Activated CD8-positive, alpha-beta memory T cell treated with anti-CD3 and anti-CD28 coated beads for 1 hour (primary cell): ENCODE measurements at regions not wholly inside any gene's neighbourhood (a gene's known extent, or its start where the extent isn't known, plus 50 kb on each side); places are given as distances from the start of the nearest gene placed in this dataset.
"Not testable (repeated sequence)": the region's sequence is repeated elsewhere in the genome, so short reads cannot be mapped to it uniquely, and the experiment has no call there.

Source experiments
- DNase-seq, 2 donors: peaks; one replicate each; pipeline ENCODE4 v3.0.0-alpha.2; 2020; ENCODE audit warnings: low read depth in 1 of 2; ENCODE audit errors: extremely low read depth in 1 of 2

DNA sequence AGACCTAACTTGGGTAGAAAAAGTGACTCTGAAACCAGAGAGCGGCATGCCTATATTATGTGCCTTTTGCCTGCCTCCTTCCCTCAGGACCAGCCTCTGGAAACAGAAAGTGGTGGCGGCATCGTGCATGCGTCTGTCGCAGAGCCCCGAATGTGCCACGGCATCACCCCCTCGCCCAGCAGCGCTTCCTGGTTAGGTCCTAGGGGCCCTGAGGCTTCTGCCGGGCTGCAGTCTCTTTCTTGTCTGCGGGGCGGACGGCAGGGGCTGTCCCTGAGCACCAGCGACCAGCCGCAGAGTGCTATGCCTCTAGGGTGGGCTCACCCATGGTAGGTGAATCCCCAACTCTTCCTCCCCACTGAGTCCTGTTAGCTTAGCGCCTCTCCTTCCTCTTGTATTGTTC is 68.7 kb downstream of the VSIG4 start:
- no peak for DNase-seq

DNA sequence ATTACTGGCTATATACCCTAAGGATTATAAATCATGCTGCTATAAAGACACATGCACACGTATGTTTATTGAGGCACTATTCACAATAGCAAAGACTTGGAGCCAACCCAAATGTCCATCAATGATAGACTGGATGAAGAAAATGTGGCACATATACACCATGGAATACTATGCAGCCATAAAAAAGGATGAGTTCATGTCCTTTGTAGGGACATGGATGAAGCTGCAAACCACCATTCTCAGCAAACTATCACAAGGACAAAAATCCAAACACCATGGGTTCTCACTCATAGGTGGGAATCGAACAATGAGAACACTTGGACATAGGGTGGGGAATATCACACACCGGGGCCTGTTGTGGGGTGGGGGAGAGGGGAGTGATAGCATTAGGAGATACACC is 72.7 kb downstream of the VSIG4 start:
- DNase-seq: not testable (repeated sequence)

DNA sequence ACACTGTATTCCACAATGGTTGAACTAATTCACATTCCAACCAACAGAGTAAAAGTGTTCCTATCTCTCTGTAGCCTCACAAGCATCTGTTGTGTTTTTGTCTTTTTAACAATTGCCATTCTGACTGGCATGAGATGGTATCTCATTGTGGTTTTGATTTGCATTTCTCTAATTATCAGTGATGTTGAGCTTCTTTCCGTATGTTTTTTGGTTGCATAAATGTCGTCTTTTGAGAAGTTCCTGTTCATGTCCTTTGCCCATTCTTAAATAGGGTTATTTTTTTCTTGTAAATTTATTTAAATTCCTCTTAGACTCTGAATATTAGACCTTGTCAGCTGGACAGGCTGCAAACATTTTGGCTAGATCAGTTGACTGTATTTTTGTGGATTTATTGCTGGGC is 78.2 kb downstream of the VSIG4 start:
- DNase-seq: no peak

DNA sequence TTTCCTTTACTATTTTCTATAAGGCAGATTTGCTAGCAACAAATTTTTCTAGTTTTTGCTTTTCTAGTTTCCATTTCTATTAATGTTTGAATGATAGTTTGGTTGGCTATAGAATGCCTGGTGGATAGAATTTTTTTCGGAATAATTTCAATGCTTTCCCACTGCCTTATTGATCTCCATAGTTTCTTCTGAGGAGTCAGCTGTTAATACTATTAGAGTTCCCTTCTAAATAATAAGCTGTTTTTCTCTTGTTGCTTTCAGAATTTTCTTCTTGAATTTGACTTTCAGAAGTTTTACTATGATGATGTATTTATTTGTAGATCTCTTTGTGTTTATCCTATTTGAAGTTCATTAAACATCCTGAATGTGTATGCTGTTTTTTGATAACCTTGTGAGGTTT is 91.8 kb downstream of the VSIG4 start:
- DNase-seq: no peak

DNA sequence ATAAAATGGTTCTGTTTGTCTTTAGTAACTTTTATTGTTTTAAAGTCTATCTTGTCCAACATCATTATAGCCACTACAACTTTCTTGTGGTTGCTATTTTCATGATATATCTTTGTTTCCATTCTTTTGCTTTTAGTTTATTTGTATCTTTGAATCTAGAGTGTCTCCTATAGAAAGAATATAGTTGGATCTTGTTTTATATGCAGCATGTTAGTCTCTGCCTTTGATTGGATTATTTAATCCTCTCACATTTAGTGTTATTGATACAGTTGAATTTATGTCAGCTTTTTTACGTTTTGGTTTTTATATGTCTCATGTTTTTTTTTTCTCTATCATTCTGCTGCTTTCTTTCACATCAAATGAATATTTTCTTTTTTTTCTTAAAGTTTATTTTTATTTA is 98.1 kb downstream of the VSIG4 start:
- no peak for DNase-seq

DNA sequence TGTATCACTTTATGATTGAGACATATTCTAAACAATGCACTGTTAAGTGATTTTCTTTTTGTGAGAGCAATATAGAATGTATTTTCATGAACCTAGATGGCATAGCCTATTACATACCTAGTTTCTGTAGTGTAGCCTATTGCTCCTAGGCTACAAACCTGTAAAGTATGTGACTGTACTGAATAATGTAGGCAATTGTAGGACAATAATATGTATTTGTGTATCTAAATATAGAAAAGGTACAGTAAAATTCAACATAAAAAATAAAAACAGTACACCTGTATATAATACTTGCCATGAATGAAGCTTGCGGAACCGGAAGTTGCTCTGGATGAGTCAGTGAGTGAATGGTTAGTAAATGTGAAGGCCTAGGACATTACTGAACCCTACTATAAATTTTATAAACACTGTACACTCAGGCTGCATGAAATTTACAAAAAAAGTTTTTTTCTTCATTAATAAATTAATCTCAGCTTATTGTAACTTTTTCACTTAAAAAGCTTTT is 106.7 kb downstream of the VSIG4 start:
- no peak for DNase-seq

DNA sequence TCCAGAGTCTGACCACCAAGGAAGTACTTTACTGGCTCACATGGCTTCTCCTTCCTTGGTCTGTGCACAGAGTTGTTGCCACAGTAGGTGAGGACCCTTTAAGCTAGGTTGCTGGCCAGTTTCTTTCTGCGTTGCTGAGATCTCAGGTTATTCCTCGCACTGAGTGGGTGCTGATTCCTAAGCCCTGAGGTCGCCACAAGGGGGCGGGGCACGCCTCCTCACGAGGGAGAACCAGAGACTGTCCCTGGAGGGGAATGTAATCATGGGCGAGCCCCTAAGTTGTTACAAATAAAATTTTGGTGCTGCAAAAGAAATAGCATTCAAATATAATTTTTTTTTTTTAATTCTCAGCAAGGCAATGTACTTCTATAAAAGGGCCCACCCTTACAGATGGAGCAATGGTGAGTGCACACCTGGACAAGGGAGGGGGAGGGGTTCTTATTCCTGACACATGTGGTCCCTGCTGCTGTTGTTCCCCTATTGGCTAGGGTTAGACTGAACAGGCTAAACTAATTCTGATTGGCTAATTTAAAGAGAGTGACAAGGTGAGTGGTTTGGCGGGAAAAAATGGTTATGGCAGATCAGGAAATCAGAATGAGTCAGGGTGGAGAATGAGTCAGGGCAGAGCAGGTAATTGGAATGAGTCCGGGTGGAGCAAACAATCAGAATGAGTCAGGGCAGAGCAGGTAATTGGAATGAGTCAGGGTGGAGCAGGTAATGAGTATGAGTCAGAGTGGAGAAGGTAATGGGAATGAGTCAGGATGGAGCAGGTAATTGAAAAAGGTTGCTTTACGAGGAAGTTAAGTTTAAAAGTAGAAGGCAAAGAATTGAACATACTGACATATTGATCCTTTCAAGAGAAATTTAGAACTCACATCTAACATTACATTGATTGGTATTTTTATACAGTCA is 107.5 kb downstream of the VSIG4 start:
- DNase-seq: no peak

DNA sequence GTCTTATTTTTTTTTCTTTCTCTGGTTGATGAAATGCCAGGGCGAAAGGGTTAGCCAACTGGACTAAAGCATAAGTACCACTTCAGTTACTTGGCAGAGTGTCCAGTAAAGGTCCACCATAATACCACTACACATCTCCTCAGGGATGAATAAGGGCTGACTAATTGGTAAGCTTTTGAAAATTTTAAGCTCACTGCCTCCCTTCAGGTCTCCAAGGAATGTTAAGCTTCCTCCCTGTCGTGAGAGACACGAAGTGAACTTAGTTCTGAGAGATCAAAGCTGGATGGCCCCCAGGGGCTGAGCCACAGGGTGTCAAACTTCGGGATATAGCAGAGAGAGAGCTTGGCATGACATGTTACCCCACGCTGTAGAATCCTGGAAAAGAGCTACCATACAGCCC is 111.4 kb downstream of the VSIG4 start:
- no peak for DNase-seq

DNA sequence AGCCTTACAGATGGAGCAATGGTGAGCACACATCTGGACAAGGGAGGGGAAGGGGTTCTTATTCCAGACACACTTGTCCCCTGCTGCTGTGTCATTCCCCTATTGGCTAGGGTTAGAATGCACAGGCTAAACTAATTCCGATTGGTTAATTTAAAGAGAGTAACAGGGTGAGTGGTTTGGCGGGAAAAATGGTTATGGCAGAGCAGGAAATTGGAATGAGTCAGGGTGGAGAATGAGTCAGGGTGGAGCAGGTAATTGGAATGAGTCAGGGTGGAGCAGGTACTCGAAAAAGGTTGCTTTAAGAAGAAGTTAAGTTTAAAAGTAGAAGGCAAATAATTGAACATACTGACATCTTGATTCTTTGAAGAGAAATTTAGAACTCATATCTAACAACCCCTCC is 112.5 kb downstream of the VSIG4 start:
- not testable (repeated sequence) for DNase-seq

DNA sequence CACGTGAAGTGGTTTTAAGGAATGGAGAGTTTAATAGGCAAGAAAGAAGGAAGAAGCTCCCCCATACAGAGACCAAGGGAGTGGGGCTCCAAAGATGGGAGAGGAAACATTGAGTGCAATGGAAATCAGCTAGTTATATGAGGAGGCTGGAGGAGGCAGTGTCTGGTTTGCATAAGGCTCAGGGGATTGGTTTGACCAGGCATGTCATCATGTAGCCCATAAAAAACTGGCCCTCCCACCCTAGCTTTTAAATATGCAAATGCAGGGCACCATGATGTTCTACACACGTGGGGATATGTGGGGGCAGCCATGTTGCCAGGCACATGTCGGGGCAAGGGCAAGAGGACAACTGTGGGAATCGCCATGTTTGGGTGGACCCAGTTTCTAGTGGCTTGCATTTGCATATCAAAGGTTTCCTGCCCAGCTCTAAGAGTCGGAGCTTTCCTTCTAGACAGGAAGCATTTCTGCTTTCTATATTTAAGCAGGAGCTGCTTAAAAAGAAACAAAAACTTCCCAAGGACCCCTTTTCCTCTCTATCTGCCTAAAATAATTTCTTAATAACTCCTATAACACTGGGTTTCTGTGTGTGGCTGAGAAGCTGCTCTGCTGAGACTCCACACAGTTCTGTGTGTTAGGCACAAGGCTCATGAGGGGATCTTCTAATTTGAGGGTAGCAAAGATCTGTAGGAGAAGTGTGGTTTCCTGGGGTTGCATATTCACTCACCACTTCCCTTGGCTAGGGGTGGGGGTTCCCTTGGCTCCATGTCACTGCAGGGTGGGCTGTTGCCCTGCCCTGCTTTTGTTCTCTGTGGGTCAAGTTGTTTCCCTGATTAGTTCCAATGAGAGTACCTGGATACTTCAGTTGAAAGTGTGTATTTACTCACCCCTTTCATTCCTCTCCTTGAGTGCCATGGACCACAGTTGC is 113.5 kb downstream of the VSIG4 start:
- no peak for DNase-seq

DNA sequence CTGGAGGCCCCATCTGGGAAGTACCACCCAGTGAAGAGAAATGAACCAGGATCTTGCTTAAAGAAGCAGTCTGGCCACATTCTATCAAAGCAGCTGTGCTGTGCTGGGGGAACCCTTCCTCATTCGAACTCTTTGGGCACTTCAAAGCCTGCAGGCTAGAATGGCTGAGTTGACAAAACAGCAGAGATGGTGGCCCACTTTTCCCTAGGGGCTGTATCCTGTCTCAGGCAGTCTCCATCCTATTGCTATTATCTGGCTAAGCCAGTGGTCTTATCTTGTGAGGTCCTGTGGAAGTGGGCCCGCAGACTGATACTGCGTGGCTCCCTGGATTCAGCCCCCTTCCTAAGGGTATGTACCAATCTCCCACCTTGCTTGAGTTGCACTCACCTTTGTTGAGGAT is 114.3 kb downstream of the VSIG4 start:
- no peak for DNase-seq

DNA sequence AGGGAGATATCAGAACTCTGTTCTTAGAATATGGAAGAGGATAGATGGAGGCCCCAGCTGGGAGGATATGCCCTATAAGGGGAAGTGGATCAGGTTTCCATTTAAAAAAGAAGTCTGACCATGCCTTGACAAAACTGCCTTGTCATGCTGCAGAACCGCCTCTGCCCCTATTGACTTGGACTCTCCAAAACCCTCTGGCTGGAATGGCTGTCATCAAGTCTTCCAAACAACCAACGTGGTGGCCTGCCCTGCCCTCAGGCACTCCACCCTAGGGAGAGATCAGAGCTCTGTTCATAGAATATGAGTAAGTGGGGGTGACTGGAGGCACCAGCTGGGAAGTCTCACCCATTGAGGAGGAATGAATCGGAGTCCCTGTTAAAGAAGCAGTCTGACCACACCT is 114.9 kb downstream of the VSIG4 start:
- DNase-seq: no peak

DNA sequence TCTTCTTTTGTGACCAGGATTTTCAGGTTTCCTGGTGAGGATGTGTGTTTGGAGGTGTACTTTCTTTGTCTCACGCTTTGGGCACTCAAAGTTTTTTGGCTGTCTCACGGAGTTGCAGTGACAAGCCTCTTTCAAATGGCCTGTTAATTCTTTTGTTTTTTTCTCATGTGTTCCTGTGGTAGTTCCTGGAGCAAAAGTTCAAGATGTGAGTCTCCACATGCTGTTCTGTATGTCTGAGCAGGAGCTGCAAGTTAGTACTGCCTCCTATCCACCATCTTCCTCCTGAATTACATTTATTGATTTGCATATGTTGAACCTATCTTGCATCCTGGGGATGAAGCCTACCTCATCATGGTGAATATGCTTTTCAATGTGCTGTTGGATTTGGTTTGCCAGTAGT is 118.5 kb downstream of the VSIG4 start:
- no peak for DNase-seq

DNA sequence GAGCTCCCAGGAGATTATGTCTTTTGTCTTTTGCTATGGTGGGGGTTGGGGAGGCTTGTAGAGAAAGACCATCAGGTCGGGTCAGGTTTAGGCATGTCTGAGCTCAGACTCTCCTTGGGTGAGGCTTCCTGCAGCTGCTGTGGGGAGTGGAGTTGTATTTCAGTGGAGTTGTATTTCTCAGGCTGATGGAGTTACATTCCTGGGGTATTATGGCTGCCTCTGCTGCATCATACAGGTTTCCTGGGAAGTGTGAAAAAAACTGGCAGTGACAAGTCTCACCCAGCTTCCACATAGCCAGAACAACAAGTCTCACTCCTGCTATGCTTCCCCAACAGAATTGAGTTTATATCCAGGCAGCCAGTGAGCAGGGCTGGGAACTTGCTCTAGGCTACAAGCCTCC is 119.3 kb downstream of the VSIG4 start:
- no peak for DNase-seq

DNA sequence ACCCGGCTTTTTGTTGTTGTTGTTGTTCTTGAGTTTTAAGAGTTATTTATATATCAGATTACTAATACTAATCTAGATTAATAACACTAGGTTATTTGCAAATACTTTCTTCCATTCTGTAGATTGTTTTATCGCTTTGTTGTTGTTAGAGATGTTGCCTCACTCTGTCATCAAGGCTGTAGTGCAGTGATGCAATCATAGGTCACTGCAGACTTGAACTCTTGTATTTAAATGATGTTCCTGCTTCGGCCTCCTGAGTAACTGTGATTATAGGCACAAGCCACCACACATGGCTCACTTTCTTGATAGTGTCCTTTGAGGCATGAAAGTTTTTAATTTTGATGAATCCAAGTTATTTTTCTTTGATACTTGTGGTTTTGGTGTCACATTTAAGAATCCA is 129.0 kb downstream of the VSIG4 start:
- no peak for DNase-seq

DNA sequence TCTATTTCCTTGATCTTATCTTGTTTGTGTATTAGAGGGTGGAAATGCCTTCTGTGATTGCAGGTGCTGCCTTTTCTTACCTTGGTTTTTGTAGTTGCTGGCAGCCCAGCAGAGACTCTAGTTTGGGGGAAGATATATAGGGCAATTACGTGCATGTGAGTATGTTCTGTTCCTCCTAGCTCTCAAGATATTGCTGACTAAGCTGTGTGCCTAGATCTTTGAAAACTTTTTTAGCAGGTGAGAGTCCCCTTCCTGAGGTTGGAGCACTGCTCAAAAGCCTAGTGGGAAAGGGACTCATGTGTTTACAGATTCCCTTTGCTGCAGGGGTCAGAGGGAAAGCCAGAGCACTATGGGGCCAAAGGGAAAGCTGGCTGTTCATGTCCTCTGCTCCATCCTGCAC is 136.1 kb downstream of the VSIG4 start:
- DNase-seq: no peak

DNA sequence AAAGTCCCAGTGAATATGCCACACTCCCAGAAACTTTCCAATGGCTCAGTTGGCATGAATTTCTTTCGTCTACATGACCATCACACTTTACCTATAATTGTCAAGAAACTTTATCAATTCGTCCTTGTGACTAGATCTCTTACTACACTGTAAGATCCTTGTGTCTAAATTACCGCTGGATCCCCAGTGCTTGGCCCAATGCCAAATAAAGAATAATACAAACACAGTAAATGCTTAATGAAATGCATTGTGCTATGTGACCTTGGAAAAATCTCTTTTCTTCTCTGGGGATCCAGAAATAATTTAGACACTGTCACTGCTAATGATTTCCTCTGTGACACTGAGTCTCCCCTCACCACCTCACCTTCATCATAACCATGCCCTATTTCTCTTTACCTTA is 137.9 kb downstream of the VSIG4 start:
- DNase-seq: no peak

DNA sequence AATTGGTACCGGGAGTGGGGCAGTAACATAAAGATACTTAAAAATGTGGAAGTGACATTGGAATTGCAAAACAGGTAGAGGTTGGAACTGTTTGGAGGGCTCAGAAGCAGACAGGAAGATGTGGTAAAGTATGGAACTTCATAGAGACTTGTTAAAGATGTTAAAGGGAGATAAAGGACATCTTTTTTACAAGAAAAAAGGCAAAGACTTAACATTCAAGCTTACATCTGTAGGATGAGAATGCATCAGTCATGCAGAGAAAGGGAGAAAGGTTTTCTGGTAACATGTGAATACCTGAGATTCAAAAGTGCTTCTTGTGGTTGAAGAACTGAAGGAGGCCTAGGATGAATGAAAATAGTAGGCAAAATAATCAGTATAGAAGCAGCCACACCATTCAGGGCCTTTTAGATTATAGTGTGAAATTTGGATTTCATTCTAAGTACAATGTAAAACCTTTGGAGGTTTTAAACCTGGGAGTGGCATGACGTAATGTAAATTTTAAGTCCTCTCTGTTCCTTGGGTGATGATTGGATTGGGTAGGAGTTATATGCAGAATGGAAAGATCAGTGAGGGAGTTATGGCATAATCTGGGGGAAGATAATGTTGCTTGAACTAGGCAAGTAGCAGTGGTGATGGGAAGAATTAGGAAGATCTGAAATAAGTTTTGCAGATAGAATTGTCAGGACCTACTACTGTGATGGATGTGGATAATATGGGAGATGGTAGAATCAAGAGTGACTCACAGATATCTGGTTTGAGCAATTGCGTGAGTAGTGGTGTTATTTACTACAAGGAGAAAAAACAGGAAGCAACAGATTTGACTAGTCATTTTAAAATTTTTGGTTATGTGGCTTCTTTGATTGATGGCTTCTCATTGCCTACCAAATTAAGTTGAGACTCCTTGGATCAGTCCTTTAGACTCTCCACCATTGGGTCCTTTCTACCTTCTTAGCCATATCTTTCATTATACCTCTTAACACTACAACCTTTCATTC is 138.7 kb downstream of the VSIG4 start:
- DNase-seq: no peak

DNA sequence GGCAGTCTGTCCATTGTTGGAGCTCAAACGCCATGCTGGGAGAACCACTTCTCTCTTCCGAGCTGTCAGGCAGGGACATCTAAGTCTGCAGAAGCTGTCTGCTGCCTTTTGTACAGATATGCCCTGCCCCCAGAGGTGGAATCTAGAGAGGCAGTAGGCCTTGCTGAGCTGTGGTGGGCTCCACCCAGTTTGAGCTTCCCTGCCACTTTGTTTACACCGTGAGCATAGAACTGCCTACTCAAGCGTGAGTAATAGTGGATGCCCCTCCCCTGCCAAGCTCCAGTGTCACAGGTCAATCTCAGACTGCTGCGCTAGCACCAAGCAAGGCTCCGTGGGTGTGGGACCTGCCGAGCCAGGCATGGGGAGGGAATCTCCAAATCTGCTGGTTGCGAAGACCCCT is 145.7 kb downstream of the VSIG4 start:
- DNase-seq: no peak

DNA sequence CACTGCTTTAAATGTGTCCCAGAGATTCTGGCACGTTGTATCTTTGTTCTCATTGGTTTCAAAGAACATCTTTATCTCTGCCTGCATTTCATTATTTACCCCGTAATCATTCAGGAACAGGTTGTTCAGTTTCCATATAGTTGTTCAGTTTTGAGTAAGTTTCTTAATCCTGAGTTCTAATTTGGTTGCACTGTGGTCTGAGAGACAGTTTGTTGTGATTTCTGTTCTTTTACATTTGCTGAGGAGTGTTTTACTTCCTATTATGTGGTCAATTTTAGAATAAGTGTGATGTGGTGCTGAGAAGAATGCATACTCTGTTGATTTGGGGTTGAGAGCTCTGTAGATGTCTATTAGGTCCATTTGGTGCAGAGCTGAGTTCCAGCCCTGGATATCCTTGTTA is 148.1 kb downstream of the VSIG4 start:
- not testable (repeated sequence) for DNase-seq
